MCF 10A (cell line): ENCODE measurements at regions not wholly inside any gene's neighbourhood (a gene's known extent, or its start where the extent isn't known, plus 50 kb on each side); places are given as distances from the start of the nearest gene placed in this dataset.

Experiments used
- BruUV-seq: library from RNA; stranded (reverse); fragments of 400-500 nt; replicated peaks from 2 replicates; lab custom pipeline; 2021; lab: Mats Ljungman, UMichigan
- CTCF ChIA-PET: fragments of 300-600 bp; sonication (Branson Sonifier 250); formaldehyde crosslinking; extraction: SDS; loops from one replicate; lab custom pipeline; 2021; ENCODE audit warnings: antibody characterized with exemption, inconsistent platforms; lab: Yijun Ruan, JAX
- POLR2A ChIA-PET: fragments of 300-600, 350-650 bp; sonication (Branson Sonifier 250); formaldehyde crosslinking; extraction: SDS; loops from one replicate; lab custom pipeline; 2020; ENCODE audit warnings: antibody characterized with exemption, inconsistent platforms; lab: Yijun Ruan, JAX
- DNase-seq: peaks from one replicate; pipeline ENCODE4 v3.0.0-alpha.2; 2018; ENCODE audit not compliant: unreplicated experiment
- H3K27ac Mint-ChIP-seq: one replicate; pipeline ENCODE4 v1.8.0; 2022; ENCODE audit warnings: mild to moderate bottlenecking, low read depth, mixed read lengths; ENCODE audit not compliant: unreplicated experiment
- H3K27me3 Mint-ChIP-seq: one replicate; pipeline ENCODE4 v1.8.0; 2022; ENCODE audit warnings: mixed read lengths; ENCODE audit not compliant: insufficient read depth, unreplicated experiment
- H3K36me3 Mint-ChIP-seq: one replicate; pipeline ENCODE4 v1.8.0; 2022; ENCODE audit warnings: mild to moderate bottlenecking, moderate library complexity, mixed read lengths; ENCODE audit not compliant: insufficient read depth, unreplicated experiment
- H3K4me1 Mint-ChIP-seq: one replicate; pipeline ENCODE4 v1.8.0; 2022; ENCODE audit warnings: mixed read lengths; ENCODE audit not compliant: insufficient read depth, unreplicated experiment
- H3K4me3 Mint-ChIP-seq: one replicate; pipeline ENCODE4 v1.8.0; 2022; ENCODE audit warnings: mild to moderate bottlenecking, moderate library complexity, mixed read lengths; ENCODE audit not compliant: unreplicated experiment
- H3K9me3 Mint-ChIP-seq: one replicate; pipeline ENCODE4 v1.8.0; 2022; ENCODE audit warnings: mixed read lengths; ENCODE audit not compliant: unreplicated experiment
- intact Hi-C: fragments of 100-400 bp; cut with micrococcal nuclease; formaldehyde crosslinking; loops from 2 replicates; pipeline ENCODE4 v1.14.1; 2022
- TF ChIP-seq, protein P1 (sequence below): fragments of 200-600 bp; IDR thresholded peaks from one replicate; pipeline ENCODE4 v1.8.0; 2022; ENCODE audit warnings: antibody characterized with exemption, mild to moderate bottlenecking; ENCODE audit not compliant: unreplicated experiment

DNA sequence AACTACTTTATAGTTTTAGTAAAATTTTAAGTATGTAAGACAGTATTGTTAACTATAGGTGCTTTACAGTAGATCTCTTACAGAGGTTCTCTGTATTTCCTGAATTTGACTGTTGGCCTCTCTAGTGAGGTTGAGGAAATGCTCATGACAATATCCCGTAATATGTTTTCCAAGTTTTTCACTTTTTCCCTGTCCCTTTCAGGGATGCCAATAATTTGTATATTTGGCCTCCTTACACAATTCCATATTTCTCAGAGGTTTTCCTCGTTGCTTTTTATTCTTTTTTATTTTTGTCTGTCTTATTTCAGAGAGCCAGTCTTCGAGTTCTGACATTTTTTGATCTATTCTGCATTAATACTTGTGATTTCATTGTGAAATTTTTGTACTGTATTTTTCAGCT, 233.7 kb upstream of the PDE3A start:
- peaks cover 48% of the 10 kb centered on the region for H3K27me3 Mint-ChIP-seq
- CTCF ChIA-PET: interaction anchor here (0.6 to 0.8 kb wide), 2 partner anchors 15 to 109 kb away, joined by 3 to 6 read pairs; no protein-coding TSS in a partner anchor
- no peak overlapping the region for H3K4me3 Mint-ChIP-seq
- no peak for DNase-seq
- POLR2A ChIA-PET: no interaction called here
- no peaks in the 10 kb centered on the region for H3K9me3 Mint-ChIP-seq
- TF ChIP-seq, protein P1, sequence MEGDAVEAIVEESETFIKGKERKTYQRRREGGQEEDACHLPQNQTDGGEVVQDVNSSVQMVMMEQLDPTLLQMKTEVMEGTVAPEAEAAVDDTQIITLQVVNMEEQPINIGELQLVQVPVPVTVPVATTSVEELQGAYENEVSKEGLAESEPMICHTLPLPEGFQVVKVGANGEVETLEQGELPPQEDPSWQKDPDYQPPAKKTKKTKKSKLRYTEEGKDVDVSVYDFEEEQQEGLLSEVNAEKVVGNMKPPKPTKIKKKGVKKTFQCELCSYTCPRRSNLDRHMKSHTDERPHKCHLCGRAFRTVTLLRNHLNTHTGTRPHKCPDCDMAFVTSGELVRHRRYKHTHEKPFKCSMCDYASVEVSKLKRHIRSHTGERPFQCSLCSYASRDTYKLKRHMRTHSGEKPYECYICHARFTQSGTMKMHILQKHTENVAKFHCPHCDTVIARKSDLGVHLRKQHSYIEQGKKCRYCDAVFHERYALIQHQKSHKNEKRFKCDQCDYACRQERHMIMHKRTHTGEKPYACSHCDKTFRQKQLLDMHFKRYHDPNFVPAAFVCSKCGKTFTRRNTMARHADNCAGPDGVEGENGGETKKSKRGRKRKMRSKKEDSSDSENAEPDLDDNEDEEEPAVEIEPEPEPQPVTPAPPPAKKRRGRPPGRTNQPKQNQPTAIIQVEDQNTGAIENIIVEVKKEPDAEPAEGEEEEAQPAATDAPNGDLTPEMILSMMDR: no peak
- intact Hi-C loops: no loop called here
- no peaks in the 10 kb centered on the region for H3K36me3 Mint-ChIP-seq
- H3K27ac Mint-ChIP-seq: no peak overlapping the region
- no peaks in the 10 kb centered on the region for H3K4me1 Mint-ChIP-seq
- BruUV-seq: no TSS peak

DNA sequence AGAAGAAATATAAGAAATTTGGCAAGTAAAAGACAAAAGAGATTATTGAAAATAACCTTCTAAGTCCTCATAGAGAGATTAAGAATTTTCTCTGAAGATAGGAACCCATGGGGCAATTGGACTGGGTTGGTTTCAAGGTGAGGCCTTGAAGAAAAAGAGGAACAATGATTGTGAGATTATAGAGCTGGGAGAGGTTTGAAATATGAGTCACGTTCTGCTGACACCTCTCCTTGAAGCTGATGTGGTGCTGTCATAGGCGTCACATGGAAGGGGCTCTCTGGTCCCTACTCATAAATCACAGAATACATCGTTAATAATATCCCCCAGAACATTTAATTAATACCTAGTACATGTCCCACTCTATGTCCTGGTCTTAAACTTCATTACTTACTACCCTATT, 227.6 kb upstream of the PDE3A start:
- TF ChIP-seq, protein P1: no peak
- CTCF ChIA-PET: interaction anchor here (0.7 kb wide), 1 partner anchor 56 kb away, joined by 3 read pairs; no protein-coding TSS in a partner anchor
- no peak for DNase-seq
- BruUV-seq: no TSS peak
- intact Hi-C loops: no loop called here
- Mint-ChIP-seq H3K36me3 (no peaks in the 10 kb centered on the region), H3K9me3 (no peaks in the 10 kb centered on the region), H3K4me3 (no peak overlapping the region), H3K27me3 (peaks cover 43% of the 10 kb centered on the region), H3K27ac (no peak overlapping the region), H3K4me1 (no peaks in the 10 kb centered on the region)
- POLR2A ChIA-PET: no interaction called here

DNA sequence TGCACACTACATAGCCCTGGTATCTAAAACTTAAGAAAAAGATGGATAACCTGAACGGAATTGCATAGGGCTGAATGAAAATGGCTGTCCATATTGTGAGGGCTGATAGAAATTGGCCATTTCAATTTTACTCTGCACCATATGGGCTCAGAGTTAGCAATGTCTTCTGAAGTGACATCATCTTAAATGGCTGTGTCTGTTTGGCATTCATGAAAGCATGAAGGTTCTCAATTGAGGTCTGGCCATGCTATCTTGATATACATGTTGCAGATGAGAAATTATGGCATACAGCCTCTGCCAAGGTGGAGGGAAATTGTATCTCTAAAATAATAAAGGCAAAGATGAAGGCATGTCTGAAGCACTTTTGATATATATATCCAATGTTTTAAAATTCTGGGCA, 226.0 kb upstream of the PDE3A start:
- Mint-ChIP-seq H3K4me3 (no peak overlapping the region), H3K36me3 (no peaks in the 10 kb centered on the region), H3K4me1 (no peaks in the 10 kb centered on the region), H3K27me3 (peaks cover 31% of the 10 kb centered on the region), H3K27ac (no peak overlapping the region), H3K9me3 (no peaks in the 10 kb centered on the region)
- DNase-seq: no peak
- POLR2A ChIA-PET: no interaction called here
- CTCF ChIA-PET: no interaction called here
- intact Hi-C loops: no loop called here
- no TSS peak for BruUV-seq
- TF ChIP-seq, protein P1: no peak

DNA sequence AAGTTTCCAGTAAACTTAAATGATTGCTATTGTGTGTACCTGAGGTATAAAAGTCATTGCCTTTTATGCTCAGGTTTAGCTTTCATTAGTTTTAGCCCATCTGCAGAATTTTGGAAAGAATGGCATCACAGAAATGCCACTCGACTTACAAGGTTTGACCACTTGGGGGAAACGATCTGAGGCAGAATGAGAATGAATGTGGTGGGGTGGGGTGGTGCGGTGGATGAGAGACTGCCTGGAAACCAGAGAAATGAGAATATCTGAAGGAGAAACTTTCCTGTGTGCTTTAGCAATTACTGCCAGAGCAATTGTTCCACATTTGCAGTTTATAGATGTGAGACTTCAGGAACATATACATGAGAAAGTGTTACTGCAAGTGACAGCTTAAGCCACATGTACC, 225.4 kb upstream of the PDE3A start:
- TF ChIP-seq, protein P1: no peak
- Mint-ChIP-seq H3K27me3 (peaks cover 31% of the 10 kb centered on the region), H3K9me3 (no peaks in the 10 kb centered on the region), H3K27ac (no peak overlapping the region), H3K4me3 (no peak overlapping the region), H3K36me3 (no peaks in the 10 kb centered on the region), H3K4me1 (no peaks in the 10 kb centered on the region)
- ChIA-PET POLR2A (no interaction called here), CTCF (interaction anchor here (0.8 kb wide), 1 partner anchor 213 kb away, joined by 4 read pairs; no protein-coding TSS in a partner anchor)
- intact Hi-C loops: no loop called here
- DNase-seq: no peak
- BruUV-seq: no TSS peak
